OCI-LY7 (cell line): ENCODE measurements at regions not wholly inside any gene's neighbourhood (a gene's known extent, or its start where the extent isn't known, plus 50 kb on each side); places are given as distances from the start of the nearest gene placed in this dataset.
A peak's percentile ranks its signal among the peaks of the same experiment; 100 is the strongest.

Source experiments
- BruUV-seq: library from RNA; stranded (reverse); fragments of 400-500 nt; replicated peaks from 2 replicates; lab custom pipeline; 2021; lab: Mats Ljungman, UMichigan
- CTCF ChIA-PET: fragments of 300-600 bp; sonication (Branson Sonifier 250); formaldehyde crosslinking; loops from one replicate; lab custom pipeline; 2022; ENCODE audit warnings: antibody characterized with exemption; ENCODE audit not compliant: unreplicated experiment; lab: Charles Lee
- POLR2A ChIA-PET: fragments of 300-600 bp; sonication (Branson Sonifier 250); formaldehyde crosslinking; loops from one replicate; lab custom pipeline; 2022; ENCODE audit warnings: antibody characterized with exemption; lab: Charles Lee
- DNase-seq: peaks from one replicate; pipeline ENCODE4 v3.0.0-alpha.2; 2015; ENCODE audit warnings: low spot score
- H2AFZ ChIP-seq: fragments of 200-600 bp; sonication (generic), shearing (Covaris generic); 2 replicates; pipeline ENCODE4 v1.6.1; 2014; ENCODE audit warnings: mild to moderate bottlenecking, antibody characterized with exemption, low read length, moderate library complexity
- H3K27ac ChIP-seq: fragments of 200-600 bp; sonication (generic); 2 replicates; pipeline ENCODE4 v1.5.1; 2014; ENCODE audit warnings: mixed run types, low read depth, mild to moderate bottlenecking, moderate library complexity, low read length, inconsistent platforms; ENCODE audit not compliant: poor library complexity, severe bottlenecking
- H3K36me3 ChIP-seq: fragments of 200-600 bp; sonication (generic); 2 replicates; pipeline ENCODE4 v1.6.1; 2014; ENCODE audit warnings: mild to moderate bottlenecking, antibody characterized with exemption, low read length, moderate library complexity, mixed read lengths; ENCODE audit not compliant: insufficient read depth
- H3K4me1 ChIP-seq: fragments of 200-600 bp; sonication (generic); 2 replicates; pipeline ENCODE4 v1.5.1; 2014; ENCODE audit warnings: mild to moderate bottlenecking, low read length; ENCODE audit not compliant: insufficient read depth, poor library complexity, severe bottlenecking
- H3K4me2 ChIP-seq: fragments of 200-600 bp; sonication (generic); 2 replicates; pipeline ENCODE4 v1.6.1; 2014; ENCODE audit warnings: mild to moderate bottlenecking, low read length
- H3K4me3 ChIP-seq: fragments of 200-600 bp; sonication (generic); 2 replicates; pipeline ENCODE4 v1.5.1; 2014; ENCODE audit warnings: mild to moderate bottlenecking, low read depth, low read length; ENCODE audit not compliant: poor library complexity, severe bottlenecking
- H3K79me2 ChIP-seq: fragments of 200-600 bp; sonication (generic); 2 replicates; pipeline ENCODE4 v1.6.1; 2016; ENCODE audit warnings: low read depth, mild to moderate bottlenecking, low read length, moderate library complexity, mixed read lengths; ENCODE audit not compliant: insufficient read depth
- H3K9me2 ChIP-seq: fragments of 200-600 bp; sonication (generic); 2 replicates; pipeline ENCODE4 v1.6.1; 2016; ENCODE audit warnings: mild to moderate bottlenecking, low read length, mixed read lengths; ENCODE audit not compliant: insufficient read depth
- H3K9me3 ChIP-seq: fragments of 200-600 bp; sonication (generic); 2 replicates; pipeline ENCODE4 v1.6.1; 2014; ENCODE audit warnings: mild to moderate bottlenecking, mixed run types, low read length, mixed read lengths
- H4K20me1 ChIP-seq: fragments of 200-600 bp; sonication (generic); 2 replicates; pipeline ENCODE4 v1.6.1; 2014; ENCODE audit warnings: mild to moderate bottlenecking, antibody characterized with exemption, low read length, moderate library complexity, mixed read lengths; ENCODE audit not compliant: insufficient read depth
- EZH2phosphoT487 ChIP-seq: fragments of 200-600 bp; sonication (generic); IDR thresholded peaks from 2 replicates; pipeline ENCODE4 v1.6.1; 2018; ENCODE audit warnings: low read depth, borderline replicate concordance, mild to moderate bottlenecking, mixed run types, antibody characterized with exemption, low read length, moderate library complexity, mixed read lengths
- intact Hi-C: fragments of 100-400 bp; cut with micrococcal nuclease; formaldehyde crosslinking; loops from one replicate; pipeline ENCODE4 v1.10.0; 2022; ENCODE audit not compliant: unreplicated experiment
- TF ChIP-seq, protein P1 (sequence below): fragments of 200-600 bp; sonication (generic); conservative IDR thresholded peaks from 2 replicates; pipeline ENCODE4 v1.5.1; 2014; ENCODE audit warnings: mild to moderate bottlenecking, antibody characterized with exemption, low read length, moderate library complexity, mixed read lengths

DNA sequence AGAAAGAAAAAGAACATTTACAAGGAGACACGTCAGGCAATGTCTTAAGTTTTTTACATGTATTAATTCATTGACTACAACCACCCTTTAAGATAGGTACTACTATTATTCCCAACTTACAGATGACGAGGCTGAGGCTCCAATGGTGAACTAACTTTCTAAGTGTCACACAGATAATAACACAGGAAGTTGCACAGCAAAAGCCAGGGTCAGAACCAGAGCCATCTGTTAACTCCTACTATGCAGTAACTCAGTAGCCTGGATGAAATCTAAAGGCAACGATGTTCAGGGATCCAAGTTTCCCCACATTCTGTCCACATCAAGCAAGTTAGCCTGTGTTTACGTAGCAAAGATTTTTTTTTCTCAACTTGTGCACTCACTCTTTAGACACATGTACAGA lies 371.7 kb downstream of the PTPRC start:
- Histone ChIP-seq H3K79me2 (no peaks in the 10 kb centered on the region), H2AFZ (peak overlapping the region; percentile 95), H3K9me2 (no peaks in the 10 kb centered on the region), H4K20me1 (no peaks in the 10 kb centered on the region), H3K4me1 (peaks cover 28% of the 10 kb centered on the region), H3K4me2 (peak overlapping the region; percentile 31), H3K27ac (no peak overlapping the region), H3K9me3 (no peaks in the 10 kb centered on the region), H3K36me3 (no peaks in the 10 kb centered on the region), H3K4me3 (no peak overlapping the region)
- no TSS peak for BruUV-seq
- CTCF ChIA-PET, result no interaction called here
- no peak for TF ChIP-seq EZH2phosphoT487
- TF ChIP-seq, protein P1, sequence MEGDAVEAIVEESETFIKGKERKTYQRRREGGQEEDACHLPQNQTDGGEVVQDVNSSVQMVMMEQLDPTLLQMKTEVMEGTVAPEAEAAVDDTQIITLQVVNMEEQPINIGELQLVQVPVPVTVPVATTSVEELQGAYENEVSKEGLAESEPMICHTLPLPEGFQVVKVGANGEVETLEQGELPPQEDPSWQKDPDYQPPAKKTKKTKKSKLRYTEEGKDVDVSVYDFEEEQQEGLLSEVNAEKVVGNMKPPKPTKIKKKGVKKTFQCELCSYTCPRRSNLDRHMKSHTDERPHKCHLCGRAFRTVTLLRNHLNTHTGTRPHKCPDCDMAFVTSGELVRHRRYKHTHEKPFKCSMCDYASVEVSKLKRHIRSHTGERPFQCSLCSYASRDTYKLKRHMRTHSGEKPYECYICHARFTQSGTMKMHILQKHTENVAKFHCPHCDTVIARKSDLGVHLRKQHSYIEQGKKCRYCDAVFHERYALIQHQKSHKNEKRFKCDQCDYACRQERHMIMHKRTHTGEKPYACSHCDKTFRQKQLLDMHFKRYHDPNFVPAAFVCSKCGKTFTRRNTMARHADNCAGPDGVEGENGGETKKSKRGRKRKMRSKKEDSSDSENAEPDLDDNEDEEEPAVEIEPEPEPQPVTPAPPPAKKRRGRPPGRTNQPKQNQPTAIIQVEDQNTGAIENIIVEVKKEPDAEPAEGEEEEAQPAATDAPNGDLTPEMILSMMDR, result no peak
- DNase-seq, result peak; percentile 40
- POLR2A ChIA-PET, result interaction anchor here (0.6 to 3.9 kb wide), 8 partner anchors 10 to 586 kb away, joined by 3 to 21 read pairs (median 4); no protein-coding TSS in a partner anchor
- intact Hi-C loops, result no loop called here

DNA sequence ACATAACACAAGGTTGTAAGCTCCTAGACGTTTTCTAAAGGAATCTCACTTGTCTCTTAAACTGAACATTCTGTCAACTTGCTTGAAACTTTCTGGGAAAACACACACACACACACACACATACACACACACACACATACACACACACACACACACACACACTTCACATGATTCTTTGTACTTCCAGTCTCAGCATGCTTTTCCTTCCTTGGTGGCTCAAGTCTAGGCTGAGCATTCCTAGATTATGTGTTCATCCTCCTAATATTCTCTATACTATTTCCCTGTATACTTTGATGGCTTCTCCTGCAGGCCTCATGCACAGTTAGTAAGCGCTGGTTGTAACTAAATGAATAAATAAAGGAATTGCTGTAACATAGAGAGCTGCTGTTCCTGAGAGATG lies 372.1 kb downstream of the PTPRC start:
- peaks cover 28% of the 10 kb centered on the region for H3K4me1 ChIP-seq
- POLR2A ChIA-PET, result interaction anchor here (0.6 to 3.9 kb wide), 8 partner anchors 8 to 104 kb away, joined by 3 to 21 read pairs (median 4); no protein-coding TSS in a partner anchor
- BruUV-seq, result no TSS peak
- DNase-seq, result no peak
- TF ChIP-seq, protein P1, result no peak
- TF ChIP-seq EZH2phosphoT487, result no peak
- H2AFZ ChIP-seq, result peak overlapping the region; percentile 95
- H3K9me2 ChIP-seq, result no peaks in the 10 kb centered on the region
- intact Hi-C loops, result no loop called here
- H3K9me3 ChIP-seq, result no peaks in the 10 kb centered on the region
- H3K4me2 ChIP-seq, result peak overlapping the region; percentile 31; the same call in 1 of the 2 replicates
- H3K27ac ChIP-seq, result no peak overlapping the region
- no peaks in the 10 kb centered on the region for H3K79me2 ChIP-seq
- H4K20me1 ChIP-seq, result no peaks in the 10 kb centered on the region
- H3K4me3 ChIP-seq, result no peak overlapping the region
- H3K36me3 ChIP-seq, result no peaks in the 10 kb centered on the region
- CTCF ChIA-PET, result no interaction called here

DNA sequence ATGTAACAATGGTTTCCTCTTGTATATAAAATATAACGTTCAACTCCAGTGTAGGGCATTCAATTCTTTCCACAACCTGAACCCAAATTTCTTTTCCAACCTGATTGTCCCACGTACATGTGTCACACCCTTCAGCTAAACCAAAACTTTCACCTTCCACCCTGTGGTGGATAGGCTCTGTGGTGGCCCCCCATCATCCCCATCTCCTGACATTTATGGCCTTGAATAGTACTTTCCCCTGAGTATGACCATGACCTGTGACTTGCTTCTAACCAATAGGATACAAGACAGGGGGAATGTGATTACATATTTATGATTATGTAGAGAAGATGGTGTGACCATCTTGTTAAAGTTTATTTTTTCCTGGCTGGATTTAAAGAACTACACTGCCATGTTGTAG lies 377.0 kb downstream of the PTPRC start:
- Histone ChIP-seq H4K20me1 (no peaks in the 10 kb centered on the region), H3K4me2 (no peak overlapping the region), H3K27ac (no peak overlapping the region), H3K36me3 (no peaks in the 10 kb centered on the region), H3K4me3 (no peak overlapping the region), H3K9me2 (no peaks in the 10 kb centered on the region), H3K4me1 (peaks cover 14% of the 10 kb centered on the region), H3K9me3 (no peaks in the 10 kb centered on the region), H3K79me2 (no peaks in the 10 kb centered on the region), H2AFZ (no peak overlapping the region)
- DNase-seq, result no peak
- no peak for TF ChIP-seq EZH2phosphoT487
- TF ChIP-seq, protein P1, result no peak
- ChIA-PET POLR2A (interaction anchor here (1.5 kb wide), 1 partner anchor 28 kb away, joined by 3 read pairs; no protein-coding TSS in a partner anchor), CTCF (no interaction called here)
- no TSS peak for BruUV-seq
- intact Hi-C loops, result no loop called here
